Suppressor macrophage (primary cell): ENCODE measurements at regions not wholly inside any gene's neighbourhood (a gene's known extent, or its start where the extent isn't known, plus 50 kb on each side); places are given as distances from the start of the nearest gene placed in this dataset.

ENCODE experiments used
- DNase-seq, 4 experiments: peaks; one replicate each; pipeline ENCODE4 v3.0.0-alpha.2; 2020 to 2022

DNA sequence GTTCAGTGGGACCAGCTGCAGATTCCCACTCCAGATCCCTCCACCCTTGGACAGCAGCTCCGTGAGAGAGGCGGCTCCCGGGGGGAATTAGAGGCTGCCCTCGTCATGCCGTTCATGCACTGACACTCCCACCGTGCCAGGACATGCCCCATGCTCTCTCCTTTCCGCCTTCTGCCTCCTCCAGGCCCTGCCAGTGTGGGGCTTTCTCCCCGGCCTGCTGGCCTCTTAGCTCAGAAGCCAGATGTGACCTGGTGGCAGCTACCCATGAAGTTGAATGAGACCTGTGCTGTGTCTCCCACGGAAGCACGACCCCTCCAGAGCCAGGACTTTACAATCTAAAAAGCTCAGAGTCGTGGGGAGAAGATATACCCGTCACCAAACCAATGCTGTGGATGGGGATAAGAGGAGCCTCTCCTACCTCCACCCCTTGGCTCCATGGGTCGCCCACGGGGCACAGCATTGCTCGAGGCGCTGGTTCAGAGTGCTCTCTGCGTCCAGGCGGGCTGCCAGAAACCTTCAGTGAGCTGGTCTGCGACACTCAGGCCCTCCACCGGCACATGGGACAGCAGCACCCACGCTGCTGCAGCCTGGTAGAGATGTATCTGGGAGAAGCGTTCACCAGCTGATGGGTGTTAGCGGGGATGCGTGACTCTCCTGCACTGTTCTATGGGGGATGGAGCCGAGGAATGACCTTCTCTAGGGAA, 111.0 kb upstream of the GPC1 start:
- no peak for DNase-seq

DNA sequence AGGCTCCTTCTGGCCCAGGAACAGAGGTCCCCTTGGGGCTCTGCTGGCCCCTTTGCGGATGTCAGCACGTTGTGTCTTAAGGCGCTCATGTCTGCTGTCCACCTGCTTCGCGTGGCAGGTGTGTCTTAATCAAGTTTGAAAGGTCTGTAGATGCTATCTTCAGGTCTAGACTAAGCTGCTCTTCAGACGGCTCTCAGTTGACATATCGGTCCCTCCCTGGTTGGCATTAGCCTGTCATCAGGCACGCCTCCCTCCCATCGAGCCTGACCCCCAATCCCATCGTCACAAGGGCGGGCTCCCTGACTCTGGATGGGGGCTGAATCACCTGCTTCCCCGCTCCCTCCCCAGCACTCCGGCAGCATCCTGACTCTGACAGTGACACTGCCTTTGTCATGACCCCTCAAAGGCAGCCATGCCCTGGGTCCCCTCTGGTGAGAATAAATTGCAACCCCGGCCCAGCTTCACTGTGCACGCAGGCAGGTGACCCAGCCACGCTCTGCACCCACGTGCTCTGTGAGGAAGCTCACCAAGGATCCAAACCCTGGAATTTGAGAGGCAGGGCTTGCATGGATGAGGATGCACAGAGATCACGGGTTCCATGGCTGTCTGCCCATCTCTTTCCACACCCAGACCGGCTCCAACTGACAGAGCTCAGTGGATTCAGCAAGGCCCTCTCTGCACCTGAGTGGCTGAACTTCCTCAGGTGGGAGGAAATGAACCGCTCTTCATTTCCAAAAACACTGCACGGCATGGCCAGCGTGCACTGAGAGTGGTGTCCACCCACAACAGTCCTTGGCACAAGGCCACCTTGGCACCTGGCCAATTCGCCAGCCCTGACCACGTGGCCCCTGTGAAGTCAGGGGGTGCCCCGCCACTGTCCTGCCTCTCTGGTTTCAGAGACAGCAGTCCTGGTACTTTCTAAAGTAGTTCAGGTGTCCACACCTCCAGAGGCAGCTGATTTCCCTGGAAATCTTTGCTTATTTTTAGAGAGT, 110.2 kb upstream of the GPC1 start:
- no peak for DNase-seq

DNA sequence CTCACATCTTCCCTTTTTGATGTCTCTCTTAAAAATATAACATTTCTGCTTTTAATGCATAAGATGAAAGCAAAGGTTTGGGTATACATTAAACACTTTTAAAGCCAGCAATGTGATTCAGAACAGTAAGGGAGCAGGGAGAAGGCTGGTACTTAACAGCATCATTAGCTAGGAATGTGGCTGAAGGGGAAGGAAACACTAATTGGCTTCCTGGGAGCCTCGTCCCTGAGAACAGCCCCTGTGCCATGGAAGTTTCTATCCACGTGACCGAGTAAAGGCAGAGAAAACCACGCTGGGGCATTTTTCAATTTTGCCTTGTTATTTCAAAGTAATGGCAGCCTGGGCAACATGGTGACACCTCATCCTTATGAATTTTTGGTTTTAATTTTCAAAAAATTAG, 109.2 kb upstream of the GPC1 start:
- no peak for DNase-seq

DNA sequence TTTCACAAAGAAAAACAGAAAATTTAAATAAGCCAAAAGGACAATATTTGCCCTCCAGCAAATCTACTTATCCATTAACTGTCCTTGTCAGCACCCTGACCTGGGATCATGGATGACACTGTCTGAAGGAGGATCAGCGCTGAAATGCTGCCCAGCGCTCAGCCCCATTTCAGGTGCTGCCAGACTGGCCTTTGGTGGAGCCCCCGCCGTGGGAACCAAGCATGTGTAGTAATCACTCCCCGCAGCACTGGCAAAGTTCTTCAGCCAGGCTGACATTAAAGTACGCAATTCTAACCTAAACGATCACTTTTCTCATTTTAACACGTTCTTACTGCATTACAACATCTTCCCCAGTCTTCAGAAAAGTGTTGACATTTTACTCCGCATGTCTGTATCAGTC, 108.6 kb upstream of the GPC1 start:
- DNase-seq, result no peak

DNA sequence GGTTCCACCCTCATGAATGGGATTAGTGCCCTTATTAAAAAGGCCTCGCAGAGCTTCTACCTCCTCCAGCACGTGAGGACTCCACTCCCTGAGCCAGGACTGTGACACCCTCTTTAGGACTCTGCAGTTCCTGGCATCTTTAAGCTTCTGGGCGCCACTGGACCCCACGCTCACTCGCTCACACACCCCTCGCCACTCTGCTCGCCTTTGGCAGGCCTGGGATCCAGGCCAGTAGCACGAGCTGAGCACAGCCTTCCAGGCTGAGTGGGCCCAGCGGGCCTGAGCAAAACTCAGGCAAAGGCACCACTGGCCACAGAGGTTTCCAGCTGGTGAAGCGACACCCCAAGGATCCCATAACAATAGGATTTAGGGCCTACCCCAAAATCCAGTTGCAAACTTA, 107.9 kb upstream of the GPC1 start:
- DNase-seq, result no peak

DNA sequence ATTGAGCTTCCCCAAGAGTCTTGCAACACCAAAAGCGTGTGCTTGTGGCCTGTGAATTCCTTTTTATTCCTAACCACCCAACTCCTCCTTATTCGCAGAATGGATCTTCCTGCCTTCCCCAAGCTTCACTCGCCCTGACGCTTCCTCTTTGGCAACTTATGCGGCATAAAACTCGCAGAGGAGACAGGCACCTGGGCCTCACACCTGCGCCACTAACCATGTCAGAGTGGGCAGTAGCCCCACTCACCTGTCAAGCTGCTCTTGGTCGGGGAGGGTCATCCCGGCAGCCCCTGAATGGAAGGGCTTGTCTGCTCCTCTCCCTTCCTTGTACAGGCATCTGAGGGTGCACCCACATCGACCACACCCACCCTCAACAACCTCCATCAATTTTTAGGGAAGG, 106.9 kb upstream of the GPC1 start:
- DNase-seq, result no peak

DNA sequence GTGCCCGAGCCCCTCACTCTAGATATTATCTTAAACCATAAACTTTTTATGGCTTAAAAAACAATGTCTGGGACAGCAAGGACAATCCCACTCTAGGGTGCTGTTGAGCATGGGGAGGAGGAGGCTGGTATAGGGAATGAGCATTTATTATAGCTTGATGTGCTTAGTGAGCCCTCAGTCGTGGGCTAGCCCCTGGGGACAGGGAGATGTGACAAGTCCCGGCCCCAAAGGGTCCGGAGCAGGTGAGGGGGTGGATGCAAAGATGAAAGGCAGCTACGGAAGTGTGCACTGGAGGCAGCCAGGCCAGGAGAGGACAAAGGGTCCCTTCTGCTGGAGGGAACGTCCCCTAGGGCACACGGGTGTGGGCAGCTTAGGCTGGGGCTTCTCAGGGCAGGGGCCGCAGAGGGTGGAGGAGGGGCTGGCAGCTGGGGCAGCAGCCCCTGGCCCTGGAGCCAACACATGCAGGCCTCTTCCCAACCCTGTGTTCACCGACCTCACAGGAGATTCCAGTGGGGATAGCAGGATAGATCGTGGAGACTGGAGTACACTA, 106.3 kb upstream of the GPC1 start:
- no peak for DNase-seq

DNA sequence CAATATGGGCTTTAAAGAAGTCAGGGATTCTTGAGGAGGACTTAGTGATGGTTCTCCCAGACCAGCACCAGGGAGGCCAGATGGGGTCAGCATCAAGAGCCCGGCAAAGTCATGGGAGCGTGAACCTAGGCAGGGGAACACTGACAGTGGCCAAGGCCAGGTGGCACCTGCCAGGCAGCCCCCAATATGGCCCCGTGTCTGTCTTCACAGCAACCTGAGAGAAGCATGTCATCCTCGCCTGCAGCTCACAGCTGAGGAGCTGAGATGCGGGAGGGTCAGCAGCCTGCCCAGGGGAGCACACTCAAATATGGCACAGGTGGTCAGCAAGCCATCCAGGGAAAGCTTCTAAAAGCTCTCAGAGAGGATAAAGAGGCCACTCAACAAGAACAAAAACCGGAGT, 105.7 kb upstream of the GPC1 start:
- no peak for DNase-seq

DNA sequence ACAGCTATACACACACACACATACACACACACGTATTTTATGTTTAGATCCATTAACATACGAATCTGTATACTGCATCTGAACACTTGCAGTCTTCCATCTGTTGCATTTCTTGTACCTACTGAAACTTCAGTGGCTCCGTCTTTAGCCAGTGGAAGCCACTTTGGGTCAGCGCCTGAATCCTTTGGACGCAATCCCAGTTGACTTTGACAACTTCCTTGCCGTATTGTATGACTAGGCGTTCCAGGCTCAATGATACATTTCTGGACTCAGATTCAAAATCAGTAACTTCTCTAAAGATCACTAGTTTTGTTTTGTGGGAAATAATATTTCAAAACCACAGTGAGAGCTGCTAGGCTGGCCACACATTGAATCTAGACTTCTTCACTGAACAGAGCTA, 101.5 kb upstream of the GPC1 start:
- no peak for DNase-seq

DNA sequence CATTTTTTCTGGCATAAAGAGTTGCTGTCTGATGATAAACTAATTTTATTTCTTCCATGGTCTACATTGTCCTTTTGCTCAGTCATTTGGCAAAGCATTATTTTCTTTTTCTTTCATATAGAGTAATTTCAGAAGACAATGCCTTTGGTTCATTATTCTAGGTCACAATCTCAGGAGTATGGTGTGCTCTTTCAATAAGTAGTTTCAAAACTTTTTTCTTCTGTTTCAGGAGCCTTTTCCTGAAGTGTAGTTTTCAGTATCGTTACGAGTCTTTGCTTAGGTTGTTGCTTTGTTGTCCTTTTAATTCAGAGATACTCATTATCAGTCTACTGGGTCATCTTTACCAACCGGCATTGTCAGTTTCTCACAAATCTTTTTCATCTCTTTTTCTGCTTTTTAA, 100.4 kb upstream of the GPC1 start:
- DNase-seq, result no peak

DNA sequence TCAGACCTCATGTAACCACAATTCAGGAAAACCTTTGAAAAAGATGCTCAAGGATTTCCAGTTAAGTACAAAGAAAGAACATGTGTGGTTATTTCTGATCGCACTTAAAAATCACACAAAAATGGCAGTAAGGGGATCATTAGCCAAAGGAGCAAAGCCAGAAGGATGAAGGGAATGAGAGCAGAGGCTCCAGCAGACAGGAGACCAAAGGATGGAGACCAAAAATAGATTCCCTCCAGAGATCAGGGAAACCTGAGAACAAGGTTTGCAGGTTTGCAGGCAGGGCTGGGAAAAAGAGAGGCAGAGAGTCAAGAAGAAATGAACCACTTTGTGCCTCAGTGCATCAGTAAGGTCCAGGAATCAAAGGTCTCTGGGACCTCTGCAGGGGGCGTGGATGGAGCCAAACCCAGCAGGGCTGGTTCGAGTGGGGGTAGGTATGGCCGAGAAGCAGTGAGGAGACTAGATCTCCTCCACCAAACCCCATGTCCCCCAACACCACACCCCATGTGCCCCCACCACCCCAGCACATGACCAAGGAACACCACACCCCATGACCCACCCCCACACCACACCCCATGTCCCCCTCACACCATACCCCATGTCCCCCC, 98.5 kb upstream of the GPC1 start:
- no peak for DNase-seq

DNA sequence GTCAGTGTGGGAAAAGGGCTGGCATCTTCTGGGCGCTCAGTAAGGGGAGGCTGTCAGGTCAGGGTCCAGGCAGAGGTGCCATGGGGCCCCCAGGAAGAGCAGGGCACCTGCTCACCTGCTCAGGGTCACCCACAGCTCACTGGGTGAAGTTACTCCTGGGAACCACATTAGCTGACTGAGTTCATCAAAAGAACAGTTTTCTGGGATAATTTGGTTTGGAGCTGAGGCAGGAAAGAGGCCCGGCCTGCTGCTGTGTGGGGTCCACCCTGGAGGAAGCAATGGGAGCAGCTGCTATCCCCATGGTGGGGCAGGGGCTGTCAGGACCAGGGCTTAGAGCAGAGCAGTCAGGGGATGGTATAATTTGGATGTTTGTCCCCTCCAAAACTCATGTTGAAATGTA, 97.2 kb upstream of the GPC1 start:
- DNase-seq, result no peak

DNA sequence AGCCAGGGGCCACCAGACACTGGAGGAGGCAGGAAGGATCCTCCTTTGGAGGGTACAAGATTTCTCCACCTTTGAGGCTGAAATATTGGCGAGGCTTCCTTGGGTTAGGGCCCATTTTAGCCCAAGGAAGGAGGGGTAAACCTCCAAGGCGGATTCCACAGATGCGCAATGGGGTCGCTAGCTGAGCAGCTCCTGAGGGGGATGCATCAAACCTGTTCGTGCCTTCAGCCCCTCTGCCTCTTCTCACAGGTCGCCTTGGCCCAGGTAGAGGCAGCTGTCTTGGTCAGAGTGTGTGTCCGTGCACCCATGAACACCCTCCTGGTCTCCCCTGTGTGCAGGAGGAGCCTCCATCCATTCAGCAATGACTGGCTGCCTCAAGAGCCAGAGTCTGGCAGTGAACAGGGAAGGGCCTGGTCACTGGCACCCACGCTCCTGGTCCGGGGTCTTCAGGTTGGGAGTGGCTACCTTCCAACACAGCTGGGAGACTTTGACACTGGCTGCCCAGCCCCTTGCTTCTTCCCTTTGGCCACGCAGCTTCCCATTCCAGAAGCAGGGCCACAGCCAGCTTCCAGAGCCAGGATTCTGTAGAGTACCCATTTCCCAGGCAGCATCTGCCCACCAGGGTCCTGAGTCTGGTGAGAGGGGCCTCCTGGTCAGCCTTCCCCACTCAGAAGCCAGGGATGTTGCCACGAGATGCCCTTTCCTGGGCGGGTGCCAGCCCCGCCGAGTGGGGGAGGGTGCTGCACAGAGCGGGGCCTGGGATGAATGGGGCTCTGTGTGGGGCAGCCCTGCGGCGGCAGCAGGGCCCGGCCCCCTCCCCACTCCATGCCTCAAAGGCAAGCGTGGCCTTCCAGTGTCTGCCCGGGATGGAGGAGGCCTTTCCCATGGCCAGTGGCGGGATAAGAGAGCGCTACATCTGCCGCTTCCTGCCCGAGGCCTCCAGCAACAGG, 95.8 kb upstream of the GPC1 start:
- DNase-seq, result no peak

DNA sequence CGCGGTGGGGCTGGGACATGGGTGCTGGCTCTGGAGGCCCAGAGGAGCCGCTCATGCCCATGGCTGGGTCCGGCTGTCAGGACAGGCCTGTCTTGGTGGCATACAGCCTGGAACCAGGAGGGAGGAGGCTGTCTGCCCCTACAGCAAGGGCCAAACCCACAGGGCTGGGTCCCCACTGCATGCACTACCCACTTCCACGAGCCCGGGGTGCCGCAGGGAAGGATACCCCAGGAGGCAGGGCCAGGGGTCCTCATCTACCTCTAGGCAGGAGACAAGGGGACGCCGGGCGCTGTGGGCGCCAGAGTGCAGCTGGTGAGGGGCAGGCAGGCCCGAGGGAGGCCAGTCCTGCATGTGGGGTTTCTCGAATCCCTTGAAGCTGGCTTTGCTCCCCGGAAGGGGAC, 95.1 kb upstream of the GPC1 start:
- DNase-seq, result no peak

DNA sequence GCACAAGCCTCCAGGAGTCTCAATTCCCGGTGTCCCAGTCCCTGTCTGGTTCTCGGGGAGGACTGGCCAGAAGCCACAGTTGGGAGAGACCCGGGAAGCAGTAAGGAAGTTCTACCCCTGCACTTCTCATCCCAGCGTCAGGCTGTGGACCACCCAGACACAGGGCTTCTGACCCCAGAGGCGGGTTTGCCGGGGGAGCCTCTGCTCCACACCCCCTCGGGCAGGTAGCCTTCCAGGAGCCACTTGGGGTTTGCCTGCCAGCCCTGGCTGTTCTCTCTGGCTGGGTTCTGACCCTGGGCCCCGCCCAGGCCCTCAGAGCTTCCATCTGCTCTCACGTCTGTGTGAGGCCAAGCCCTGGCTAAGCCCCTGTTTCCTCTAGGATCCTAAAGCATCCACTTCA, 94.4 kb upstream of the GPC1 start:
- DNase-seq, result no peak

DNA sequence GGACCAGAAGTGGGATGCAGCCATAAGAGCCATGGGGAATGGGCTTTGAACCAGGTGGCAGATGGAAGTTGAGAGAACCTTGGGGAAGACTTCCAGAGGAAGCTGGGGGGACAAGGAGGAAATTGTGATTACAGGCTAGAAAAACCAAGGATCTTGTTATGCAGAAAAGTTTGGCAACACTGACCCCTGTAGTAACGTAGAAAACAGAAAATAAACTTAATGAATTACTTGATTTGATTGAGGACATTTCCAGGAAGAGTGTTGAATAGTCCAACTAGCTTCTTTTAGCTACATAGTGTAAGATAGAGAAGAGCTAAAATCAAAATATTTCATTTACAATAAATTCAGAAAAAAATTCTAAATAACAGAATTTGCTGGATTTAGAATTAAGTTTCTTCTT, 91.9 kb upstream of the GPC1 start:
- DNase-seq, result no peak

DNA sequence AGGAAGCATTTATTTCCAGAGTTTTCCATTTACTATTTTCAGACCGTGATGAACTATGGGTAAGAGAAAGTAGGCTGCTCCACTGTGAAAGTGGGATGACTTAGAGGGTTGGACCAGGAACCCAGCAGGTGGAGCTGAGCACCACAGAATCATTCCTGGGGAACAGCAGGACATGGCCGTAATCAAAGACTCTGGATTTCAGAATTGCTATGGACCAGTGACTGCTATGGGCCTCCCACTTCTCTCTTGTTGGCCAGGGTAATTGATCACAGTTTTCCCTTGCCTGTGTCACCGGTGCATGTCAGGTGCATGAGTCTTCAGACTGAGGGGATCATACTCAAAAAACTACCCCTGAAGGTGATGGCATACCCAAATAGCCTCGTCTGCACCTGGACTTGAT, 90.6 kb upstream of the GPC1 start:
- DNase-seq, result no peak

DNA sequence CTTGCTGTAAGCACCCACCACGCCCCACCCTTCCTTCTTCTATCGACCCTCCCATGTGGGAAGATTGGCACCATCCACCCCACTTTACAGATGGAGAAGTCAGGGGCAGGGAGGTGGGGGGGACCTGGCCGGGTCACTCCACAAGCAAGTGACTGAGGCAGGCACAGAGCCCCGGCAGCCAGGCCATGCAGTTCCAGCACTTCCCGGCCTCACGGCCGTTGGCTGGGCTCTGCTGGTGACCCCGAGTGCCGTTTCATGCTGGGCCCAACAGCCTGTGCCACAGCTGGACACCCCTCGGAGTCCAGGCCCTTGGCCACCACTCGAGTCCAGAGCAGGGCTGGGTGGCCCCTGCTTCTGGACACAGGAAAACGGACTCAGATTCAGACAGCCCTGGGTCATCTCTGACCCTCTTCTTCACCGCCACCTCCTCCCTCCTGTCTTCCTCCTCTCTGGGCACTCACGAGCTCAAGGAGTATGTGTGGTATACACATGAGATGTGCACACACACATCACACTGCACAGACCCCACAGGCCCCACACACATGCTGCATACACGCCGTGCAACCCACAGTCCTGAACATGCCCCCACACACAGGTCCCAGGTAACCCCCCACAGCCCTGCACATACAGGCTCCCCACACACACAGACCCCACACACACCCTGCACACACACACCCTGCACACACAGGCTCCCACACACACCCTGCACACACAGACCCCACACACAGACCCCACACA, 89.3 kb upstream of the GPC1 start:
- DNase-seq, result no peak

DNA sequence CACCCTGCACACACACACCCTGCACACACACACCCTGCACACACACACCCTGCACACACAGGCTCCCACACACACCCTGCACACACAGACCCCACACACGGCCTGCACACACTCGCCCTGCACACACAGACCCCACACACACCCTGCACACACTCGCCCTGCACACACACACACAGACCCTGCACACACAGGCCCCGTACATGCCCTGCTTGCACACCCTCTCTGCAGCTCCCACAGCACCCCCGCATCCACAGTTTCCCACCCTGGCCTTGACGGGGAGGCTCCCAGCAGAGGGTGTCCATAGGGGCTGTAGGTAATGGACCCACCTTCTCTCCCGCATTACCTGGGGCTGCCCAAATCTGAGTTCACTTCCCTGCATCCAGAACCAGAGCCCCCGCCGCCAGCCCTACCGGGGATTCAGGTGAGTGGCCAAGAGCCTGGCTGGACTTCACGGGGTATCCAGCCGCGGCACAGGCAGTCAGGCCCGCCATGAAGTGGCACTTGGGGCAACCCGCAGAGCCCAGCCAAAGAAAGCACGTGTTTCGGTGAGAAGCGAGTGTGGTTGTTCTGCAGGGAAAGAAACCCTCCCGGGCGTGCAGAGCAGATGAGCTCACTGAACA, 88.6 kb upstream of the GPC1 start:
- no peak for DNase-seq

DNA sequence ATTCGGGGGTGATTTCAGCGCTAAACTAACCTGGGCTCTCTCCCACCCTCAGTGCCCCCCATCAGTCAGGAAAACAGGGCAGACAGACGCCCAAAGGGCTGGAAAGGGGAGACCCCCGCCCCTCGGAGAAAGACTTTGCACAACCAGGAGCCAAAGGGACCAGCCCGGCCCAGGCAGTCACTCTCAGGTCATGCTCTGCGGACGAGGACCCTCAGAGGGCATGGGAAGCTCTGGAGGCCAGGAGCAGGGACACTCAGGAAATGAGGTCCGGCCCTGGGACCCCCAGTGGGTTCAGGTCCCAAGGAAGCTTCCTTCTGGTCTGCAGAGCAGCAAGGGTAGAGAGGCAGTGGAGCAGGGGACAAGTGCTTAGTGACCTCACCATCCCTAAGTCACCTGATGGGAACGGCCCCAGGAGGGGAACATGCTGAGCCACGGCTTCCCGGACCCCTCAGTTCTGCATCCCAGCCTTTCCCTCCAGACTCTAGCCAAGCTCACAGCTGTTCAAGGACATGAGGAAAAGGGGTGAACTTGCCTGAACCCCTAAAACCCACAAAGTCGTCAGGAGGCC, 88.0 kb upstream of the GPC1 start:
- DNase-seq, result no peak
